ENCODE measurements at regions not wholly inside any gene's neighbourhood (a gene's known extent, or its start where the extent isn't known, plus 50 kb on each side); places are given as distances from the start of the nearest gene placed in this dataset.

DNA sequence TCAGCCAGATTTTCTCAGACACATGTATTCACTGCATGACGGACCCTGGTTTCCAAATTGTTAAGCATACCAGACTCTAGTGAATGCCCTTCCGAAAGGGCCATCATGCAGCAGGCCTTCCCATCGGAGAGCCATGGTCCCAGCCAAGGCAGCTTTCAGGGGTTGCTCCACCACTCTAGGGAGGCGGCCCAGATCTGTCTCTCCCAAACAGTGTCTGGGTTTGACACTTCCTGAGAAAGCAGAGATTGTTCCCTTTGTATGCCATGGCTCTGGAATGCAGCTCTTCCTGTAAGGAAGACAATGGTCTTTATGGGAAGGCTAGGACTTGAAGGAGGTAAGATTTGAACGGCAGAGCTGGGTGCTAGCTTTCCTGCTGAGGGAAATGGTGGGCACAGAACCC, 178.8 kb upstream of the BMPER start:
- FAIRE-seq (no peak), DNase-seq (ENCODE audit: extremely low read depth in 1 of 4, low spot score in 3 of 4) (no peak), ATAC-seq (no peak)
- Histone ChIP-seq H3K4me1 (replicated peaks in 1 of 2; ENCODE audit: control insufficient read depth in 2 of 2, insufficient read depth in 2 of 2, low read length in 2 of 2) (no peaks in the 10 kb centered on the region), H3K4me2 (ENCODE audit: insufficient read depth, low read length) (no peak overlapping the region), H3K4me3 (no peak overlapping the region), H3K79me2 (ENCODE audit: control insufficient read depth, insufficient read depth, low read length) (no peaks in the 10 kb centered on the region), H3K9me3 (replicated peaks; ENCODE audit: control insufficient read depth, insufficient read depth, low read depth, low read length) (no peaks in the 10 kb centered on the region), H3K27me3 (ENCODE audit: control insufficient read depth in 2 of 2, insufficient read depth in 2 of 2, low read length in 2 of 2) (peaks cover 0 to 14% of the 10 kb centered on the region in 2 experiments; a peak in 3 of 5 replicates), H3K9me1 (ENCODE audit: control insufficient read depth, insufficient read depth, low read length) (no peaks in the 10 kb centered on the region), H3K36me3 (ENCODE audit: control insufficient read depth, insufficient read depth, low read length) (no peaks in the 10 kb centered on the region), H4K20me1 (replicated peaks; ENCODE audit: control insufficient read depth, insufficient read depth, low read length) (no peaks in the 10 kb centered on the region; the same call in 1 of the 2 replicates), H2AFZ (ENCODE audit: low read depth, low read length) (no peak overlapping the region), H3K9ac (ENCODE audit: insufficient read depth in 1 of 2, low read depth in 2 of 2, low read length in 2 of 2) (no peak overlapping the region), H3K27ac (ENCODE audit: extremely low read depth, low read depth, low read length) (no peak overlapping the region)
- 3% methylated on average over 5 of the region's 5 CpGs for WGBS (ENCODE audit: insufficient coverage, low coverage, missing lambda C conversion rate)
- in situ Hi-C loops (cut with MboI) (no loop called here), intact Hi-C loops (cut with micrococcal nuclease) (no loop called here)
- BruUV-seq (replicated peaks), result no TSS peak
- POLR2A ChIA-PET, result interaction anchor here (1.4 kb wide), 1 partner anchor 9 kb away, joined by 5 read pairs; no protein-coding TSS in a partner anchor
- CTCF ChIA-PET (ENCODE audit: low intra/inter-chr PET ratio), result no interaction called here
- TF ChIP-seq, protein P1, sequence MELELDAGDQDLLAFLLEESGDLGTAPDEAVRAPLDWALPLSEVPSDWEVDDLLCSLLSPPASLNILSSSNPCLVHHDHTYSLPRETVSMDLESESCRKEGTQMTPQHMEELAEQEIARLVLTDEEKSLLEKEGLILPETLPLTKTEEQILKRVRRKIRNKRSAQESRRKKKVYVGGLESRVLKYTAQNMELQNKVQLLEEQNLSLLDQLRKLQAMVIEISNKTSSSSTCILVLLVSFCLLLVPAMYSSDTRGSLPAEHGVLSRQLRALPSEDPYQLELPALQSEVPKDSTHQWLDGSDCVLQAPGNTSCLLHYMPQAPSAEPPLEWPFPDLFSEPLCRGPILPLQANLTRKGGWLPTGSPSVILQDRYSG (tag; conservative IDR thresholded peaks at IDR 0.05; ENCODE audit: low read depth), result no peak
- TF ChIP-seq CHD2 (IDR thresholded peaks at IDR 0.05; ENCODE audit: low read depth, low read length) (no peak), PCBP1 (IDR thresholded peaks at IDR 0.05; ENCODE audit: low read depth, low read length, poor library complexity, severe bottlenecking) (no peak), ZBTB8A (IDR thresholded peaks at IDR 0.05; ENCODE audit: partially characterized antibody) (no peak), GABPA (tag; conservative IDR thresholded peaks at IDR 0.05; ENCODE audit: low read depth) (no peak), FUS (optimal IDR thresholded peaks at IDR 0.05; ENCODE audit: low read depth, low read length) (no peak), ATF6 (CRISPR knock-in tag; IDR thresholded peaks at IDR 0.05) (no peak), HMG20B (CRISPR knock-in tag; IDR thresholded peaks at IDR 0.05) (no peak), LCOR (CRISPR knock-in tag; IDR thresholded peaks at IDR 0.05) (no peak), KLF1 (tag; IDR thresholded peaks at IDR 0.05) (no peak), HIVEP1 (CRISPR knock-in tag; IDR thresholded peaks at IDR 0.05) (no peak), HDAC6 (IDR thresholded peaks at IDR 0.05; ENCODE audit: low read depth, low read length) (no peak), ZNF282 (CRISPR knock-in tag; IDR thresholded peaks at IDR 0.05) (no peak), E2F4 (CRISPR knock-in tag; IDR thresholded peaks at IDR 0.05; ENCODE audit: low read depth) (no peak), ZNF253 (CRISPR knock-in tag; conservative IDR thresholded peaks at IDR 0.05) (no peak), MITF (IDR thresholded peaks at IDR 0.05) (no peak)
- TF ChIP-seq, protein P2, sequence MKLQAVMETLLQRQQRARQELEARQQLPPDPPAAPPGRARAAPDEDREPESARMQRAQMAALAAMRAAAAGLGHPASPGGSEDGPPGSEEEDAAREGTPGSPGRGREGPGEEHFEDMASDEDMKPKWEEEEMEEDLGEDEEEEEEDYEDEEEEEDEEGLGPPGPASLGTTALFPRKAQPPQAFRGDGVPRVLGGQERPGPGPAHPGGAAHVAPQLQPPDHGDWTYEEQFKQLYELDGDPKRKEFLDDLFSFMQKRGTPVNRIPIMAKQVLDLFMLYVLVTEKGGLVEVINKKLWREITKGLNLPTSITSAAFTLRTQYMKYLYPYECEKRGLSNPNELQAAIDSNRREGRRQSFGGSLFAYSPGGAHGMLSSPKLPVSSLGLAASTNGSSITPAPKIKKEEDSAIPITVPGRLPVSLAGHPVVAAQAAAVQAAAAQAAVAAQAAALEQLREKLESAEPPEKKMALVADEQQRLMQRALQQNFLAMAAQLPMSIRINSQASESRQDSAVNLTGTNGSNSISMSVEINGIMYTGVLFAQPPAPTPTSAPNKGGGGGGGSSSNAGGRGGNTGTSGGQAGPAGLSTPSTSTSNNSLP (IDR thresholded peaks at IDR 0.05; ENCODE audit: borderline replicate concordance, low read depth, low read length), result no peak
